ENCODE measurements at regions not wholly inside any gene's neighbourhood (a gene's known extent, or its start where the extent isn't known, plus 50 kb on each side); places are given as distances from the start of the nearest gene placed in this dataset.

GRCh38 chr5:3530251-3530650 is 65.4 kb upstream of the IRX1 start:
- Mint-ChIP-seq H3K27me3 (ENCODE audit: low read depth) (peaks cover 3% of the 10 kb centered on the region; the same call in 1 of the 2 replicates), H3K27ac (no peak overlapping the region)
- ATAC-seq: no peak
- TF ChIP-seq ZNF121 (CRISPR knock-in tag; IDR thresholded peaks at IDR 0.05) (no peak), PRDM15 (CRISPR knock-in tag; IDR thresholded peaks at IDR 0.05) (no peak), ATF6 (CRISPR knock-in tag; IDR thresholded peaks at IDR 0.05) (no peak), ZNF532 (CRISPR knock-in tag; IDR thresholded peaks at IDR 0.05; ENCODE audit: borderline replicate concordance) (no peak), USF2 (CRISPR knock-in tag; IDR thresholded peaks at IDR 0.05) (no peak), HMGXB4 (CRISPR knock-in tag; IDR thresholded peaks at IDR 0.05) (no peak), ZNF671 (CRISPR knock-in tag; IDR thresholded peaks at IDR 0.05) (no peak), MLX (CRISPR knock-in tag; IDR thresholded peaks at IDR 0.05) (no peak), ZNF281 (CRISPR knock-in tag; IDR thresholded peaks at IDR 0.05) (no peak), ZNF317 (CRISPR knock-in tag; IDR thresholded peaks at IDR 0.05; ENCODE audit: borderline replicate concordance, low read depth) (no peak), FOXK1 (CRISPR knock-in tag; IDR thresholded peaks at IDR 0.05) (no peak), HMGA2 (CRISPR knock-in tag; IDR thresholded peaks at IDR 0.05) (no peak)
- TF ChIP-seq, protein P1, sequence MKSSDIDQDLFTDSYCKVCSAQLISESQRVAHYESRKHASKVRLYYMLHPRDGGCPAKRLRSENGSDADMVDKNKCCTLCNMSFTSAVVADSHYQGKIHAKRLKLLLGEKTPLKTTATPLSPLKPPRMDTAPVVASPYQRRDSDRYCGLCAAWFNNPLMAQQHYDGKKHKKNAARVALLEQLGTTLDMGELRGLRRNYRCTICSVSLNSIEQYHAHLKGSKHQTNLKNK (CRISPR knock-in tag; IDR thresholded peaks at IDR 0.05): no peak
- TF ChIP-seq, protein P2, sequence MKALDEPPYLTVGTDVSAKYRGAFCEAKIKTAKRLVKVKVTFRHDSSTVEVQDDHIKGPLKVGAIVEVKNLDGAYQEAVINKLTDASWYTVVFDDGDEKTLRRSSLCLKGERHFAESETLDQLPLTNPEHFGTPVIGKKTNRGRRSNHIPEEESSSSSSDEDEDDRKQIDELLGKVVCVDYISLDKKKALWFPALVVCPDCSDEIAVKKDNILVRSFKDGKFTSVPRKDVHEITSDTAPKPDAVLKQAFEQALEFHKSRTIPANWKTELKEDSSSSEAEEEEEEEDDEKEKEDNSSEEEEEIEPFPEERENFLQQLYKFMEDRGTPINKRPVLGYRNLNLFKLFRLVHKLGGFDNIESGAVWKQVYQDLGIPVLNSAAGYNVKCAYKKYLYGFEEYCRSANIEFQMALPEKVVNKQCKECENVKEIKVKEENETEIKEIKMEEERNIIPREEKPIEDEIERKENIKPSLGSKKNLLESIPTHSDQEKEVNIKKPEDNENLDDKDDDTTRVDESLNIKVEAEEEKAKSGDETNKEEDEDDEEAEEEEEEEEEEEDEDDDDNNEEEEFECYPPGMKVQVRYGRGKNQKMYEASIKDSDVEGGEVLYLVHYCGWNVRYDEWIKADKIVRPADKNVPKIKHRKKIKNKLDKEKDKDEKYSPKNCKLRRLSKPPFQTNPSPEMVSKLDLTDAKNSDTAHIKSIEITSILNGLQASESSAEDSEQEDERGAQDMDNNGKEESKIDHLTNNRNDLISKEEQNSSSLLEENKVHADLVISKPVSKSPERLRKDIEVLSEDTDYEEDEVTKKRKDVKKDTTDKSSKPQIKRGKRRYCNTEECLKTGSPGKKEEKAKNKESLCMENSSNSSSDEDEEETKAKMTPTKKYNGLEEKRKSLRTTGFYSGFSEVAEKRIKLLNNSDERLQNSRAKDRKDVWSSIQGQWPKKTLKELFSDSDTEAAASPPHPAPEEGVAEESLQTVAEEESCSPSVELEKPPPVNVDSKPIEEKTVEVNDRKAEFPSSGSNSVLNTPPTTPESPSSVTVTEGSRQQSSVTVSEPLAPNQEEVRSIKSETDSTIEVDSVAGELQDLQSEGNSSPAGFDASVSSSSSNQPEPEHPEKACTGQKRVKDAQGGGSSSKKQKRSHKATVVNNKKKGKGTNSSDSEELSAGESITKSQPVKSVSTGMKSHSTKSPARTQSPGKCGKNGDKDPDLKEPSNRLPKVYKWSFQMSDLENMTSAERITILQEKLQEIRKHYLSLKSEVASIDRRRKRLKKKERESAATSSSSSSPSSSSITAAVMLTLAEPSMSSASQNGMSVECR (CRISPR knock-in tag; IDR thresholded peaks at IDR 0.05; ENCODE audit: borderline replicate concordance): no peak

More at GRCh38 chr5:3530251-3530650, 65.4 kb upstream of the IRX1 start:
- Mint-ChIP-seq H3K4me1 (peaks cover 31% of the 10 kb centered on the region), H3K4me3 (no peak overlapping the region), H3K9me3 (peaks cover 16% of the 10 kb centered on the region), H3K36me3 (peaks cover 10% of the 10 kb centered on the region; the same call in 1 of the 2 replicates)
- CTCF ChIA-PET: no interaction called here
- POLR2A ChIA-PET: no interaction called here
- no peak for DNase-seq (ENCODE audit: low spot score)

All from WTC11 (cell line).